ENCODE measurements at regions not wholly inside any gene's neighbourhood (a gene's known extent, or its start where the extent isn't known, plus 50 kb on each side); places are given as distances from the start of the nearest gene placed in this dataset.

GRCh38 chr14:95452893-95453712 is 63.3 kb downstream of the SYNE3 start:
- no peak overlapping the region for H3K4me3 ChIP-seq (ENCODE audit: control insufficient read depth, low read depth, low read length)
- no peak for TF ChIP-seq CTCF (conservative IDR thresholded peaks at IDR 0.05; ENCODE audit: control insufficient read depth, insufficient read depth, low read depth, low read length)
- DNase-seq (ENCODE audit: low read depth), result peak; percentile 41

GRCh38 chr14:95452176-95452892 is 64.1 kb downstream of the SYNE3 start:
- H3K4me3 ChIP-seq (ENCODE audit: control insufficient read depth, low read depth, low read length), result no peak overlapping the region
- peak; percentile 44 for TF ChIP-seq CTCF (conservative IDR thresholded peaks at IDR 0.05; ENCODE audit: control insufficient read depth, insufficient read depth, low read depth, low read length)
- no peak for DNase-seq (ENCODE audit: low read depth)

- DNase-seq (ENCODE audit: low read depth), result no peak
- no peak for TF ChIP-seq CTCF (conservative IDR thresholded peaks at IDR 0.05; ENCODE audit: control insufficient read depth, insufficient read depth, low read depth, low read length)
- H3K4me3 ChIP-seq (ENCODE audit: control insufficient read depth, low read depth, low read length), result no peak overlapping the region
Observed at GRCh38 chr14:95449131-95449530, 67.3 kb downstream of the SYNE3 start.

GRCh38 chr14:95446470-95446869 is 70.0 kb downstream of the SYNE3 start:
- no peak for DNase-seq (ENCODE audit: low read depth)
- no peak for TF ChIP-seq CTCF (conservative IDR thresholded peaks at IDR 0.05; ENCODE audit: control insufficient read depth, insufficient read depth, low read depth, low read length)
- no peak overlapping the region for H3K4me3 ChIP-seq (ENCODE audit: control insufficient read depth, low read depth, low read length)

- TF ChIP-seq CTCF (conservative IDR thresholded peaks at IDR 0.05; ENCODE audit: control insufficient read depth, insufficient read depth, low read depth, low read length), result no peak
- no peak for DNase-seq (ENCODE audit: low read depth)
Observed at GRCh38 chr14:95445676-95446075, 70.8 kb downstream of the SYNE3 start.

GRCh38 chr14:95445161-95445560 is 71.3 kb downstream of the SYNE3 start:
- H3K4me3 ChIP-seq (ENCODE audit: control insufficient read depth, low read depth, low read length), result no peak overlapping the region
- DNase-seq (ENCODE audit: low read depth), result no peak
- no peak for TF ChIP-seq CTCF (conservative IDR thresholded peaks at IDR 0.05; ENCODE audit: control insufficient read depth, insufficient read depth, low read depth, low read length)

More at GRCh38 chr14:95445676-95446075, 70.8 kb downstream of the SYNE3 start:
- H3K4me3 ChIP-seq (ENCODE audit: control insufficient read depth, low read depth, low read length), result no peak overlapping the region
